ENCODE measurements at regions not wholly inside any gene's neighbourhood (a gene's known extent, or its start where the extent isn't known, plus 50 kb on each side); places are given as distances from the start of the nearest gene placed in this dataset.
"Not testable (repeated sequence)": the region's sequence is repeated elsewhere in the genome, so short reads cannot be mapped to it uniquely, and the experiment has no call there.

DNA sequence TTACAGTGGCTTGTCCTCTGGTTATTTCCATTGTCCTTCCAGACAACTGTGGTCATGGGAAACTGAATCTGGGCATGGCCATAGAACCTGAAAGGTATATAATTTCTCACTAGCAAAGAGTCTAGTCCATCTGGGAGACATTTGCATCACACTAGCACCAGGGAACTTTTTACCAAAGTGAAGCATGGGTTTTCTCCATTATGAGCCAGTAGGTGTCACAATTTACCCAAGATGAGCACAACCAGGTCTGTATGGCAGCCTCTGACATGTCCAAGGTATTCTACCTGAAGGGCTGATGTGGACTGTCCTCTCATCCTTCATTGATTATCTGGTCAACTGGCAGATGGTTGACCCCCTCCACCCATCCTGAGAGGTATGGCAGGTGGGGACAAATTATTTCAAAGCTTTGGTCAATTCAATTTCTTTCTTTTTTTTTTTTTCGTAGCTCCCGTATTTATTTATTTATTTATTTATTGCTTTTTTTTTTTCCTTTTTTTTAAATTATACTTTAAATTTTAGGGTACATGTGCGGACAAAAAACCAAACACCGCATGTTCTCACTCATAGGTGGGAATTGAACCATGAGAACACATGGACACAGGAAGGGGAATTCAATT, 425.9 kb downstream of the TMEM135 start:
- DNase-seq (ENCODE audit: low read depth) = no peak

DNA sequence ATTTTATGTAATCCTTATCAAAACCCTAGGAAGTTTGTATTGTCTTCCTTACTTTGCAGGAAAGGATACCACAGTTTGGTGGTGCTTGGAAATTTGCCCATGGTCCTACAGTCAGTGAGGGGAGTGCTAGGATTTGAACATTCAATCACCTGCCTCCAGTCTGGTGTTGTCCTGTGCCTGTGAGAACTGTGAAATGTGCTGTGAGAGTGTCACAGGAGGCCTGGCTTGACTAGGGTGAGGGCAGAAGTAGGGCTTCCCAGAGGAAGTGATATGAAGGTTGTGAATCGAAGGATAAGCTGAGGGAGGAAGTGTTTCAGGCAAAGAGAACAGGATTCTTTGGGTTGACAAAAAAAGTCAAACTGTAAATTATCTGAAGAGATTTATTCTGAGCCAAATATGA, 424.4 kb downstream of the TMEM135 start:
- no peak for DNase-seq (ENCODE audit: low read depth)

DNA sequence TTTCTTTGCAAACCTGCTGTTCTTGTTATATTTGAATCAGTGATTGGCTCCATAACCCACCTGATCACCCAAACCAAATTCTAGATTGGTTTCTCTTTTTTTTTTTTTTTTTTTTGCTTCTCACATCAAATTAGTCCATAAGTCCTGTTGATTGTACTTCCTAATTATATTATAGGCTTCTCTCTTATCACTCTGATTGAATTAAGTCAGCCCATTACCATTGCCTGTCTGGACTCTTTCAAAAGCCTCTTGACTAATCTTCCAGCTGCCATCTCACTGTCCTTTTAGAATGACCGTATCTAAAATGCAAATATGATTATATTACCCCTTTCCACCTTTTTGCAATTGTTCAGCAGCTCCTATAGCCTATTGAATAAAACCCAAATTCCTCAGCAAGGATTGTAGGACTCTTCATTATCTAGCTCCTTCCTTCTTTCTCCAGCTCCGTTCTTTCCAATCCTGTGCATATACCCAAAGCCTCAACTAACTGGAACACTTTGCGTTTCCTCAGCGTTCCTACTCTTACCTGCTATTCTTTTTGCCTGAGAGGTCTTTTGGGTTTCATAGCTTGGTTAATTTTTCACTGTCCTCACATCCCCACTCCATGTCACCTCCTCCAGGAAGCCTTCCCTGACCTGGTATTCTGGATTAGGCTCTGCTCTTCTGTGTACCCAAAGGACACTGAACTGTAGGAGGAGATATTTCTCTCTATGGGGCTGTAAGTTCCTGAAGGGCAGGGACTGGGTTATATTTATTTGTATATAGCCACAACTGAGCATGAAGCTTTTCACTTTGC, 423.3 kb downstream of the TMEM135 start:
- DNase-seq (ENCODE audit: low read depth) = no peak

DNA sequence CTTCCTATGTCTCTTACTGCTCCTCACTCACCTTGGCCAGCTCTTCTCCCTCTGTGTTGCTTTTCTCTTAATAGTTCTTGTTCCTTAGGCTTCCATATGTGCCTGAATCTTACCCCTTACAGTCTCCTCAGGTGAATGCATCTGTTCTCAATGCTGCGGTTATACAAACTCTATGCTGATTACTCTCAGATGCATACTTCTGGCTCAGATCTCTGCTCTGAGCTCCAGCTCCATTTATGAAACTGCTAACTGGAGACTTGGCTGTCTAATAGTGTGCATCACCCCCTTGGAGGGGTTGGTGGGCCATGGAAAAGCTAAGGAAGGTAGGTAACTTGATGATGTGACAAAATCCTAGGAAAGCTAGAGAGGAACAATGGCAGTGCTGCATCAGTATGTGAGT, 422.5 kb downstream of the TMEM135 start:
- no peak for DNase-seq (ENCODE audit: low read depth)

DNA sequence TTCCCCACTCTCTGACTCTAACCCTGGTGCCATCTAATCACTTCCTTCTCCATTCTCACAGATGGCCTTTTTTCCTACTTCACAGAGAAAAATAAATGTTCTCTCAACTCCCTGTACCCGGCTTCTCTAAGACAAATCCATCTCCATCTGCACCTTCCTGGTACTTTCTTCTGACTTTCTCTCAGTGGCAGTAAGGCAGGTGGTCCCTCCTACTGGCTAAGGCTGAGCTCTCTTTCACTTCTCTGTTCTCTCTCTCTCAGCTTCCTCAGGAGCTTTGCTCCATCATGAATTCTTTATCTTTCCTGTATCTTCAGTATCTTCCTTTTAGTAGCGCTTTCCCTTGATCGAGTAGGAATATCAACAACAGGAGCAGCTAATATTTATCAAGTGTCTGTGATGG, 421.6 kb downstream of the TMEM135 start:
- no peak for DNase-seq (ENCODE audit: low read depth)

DNA sequence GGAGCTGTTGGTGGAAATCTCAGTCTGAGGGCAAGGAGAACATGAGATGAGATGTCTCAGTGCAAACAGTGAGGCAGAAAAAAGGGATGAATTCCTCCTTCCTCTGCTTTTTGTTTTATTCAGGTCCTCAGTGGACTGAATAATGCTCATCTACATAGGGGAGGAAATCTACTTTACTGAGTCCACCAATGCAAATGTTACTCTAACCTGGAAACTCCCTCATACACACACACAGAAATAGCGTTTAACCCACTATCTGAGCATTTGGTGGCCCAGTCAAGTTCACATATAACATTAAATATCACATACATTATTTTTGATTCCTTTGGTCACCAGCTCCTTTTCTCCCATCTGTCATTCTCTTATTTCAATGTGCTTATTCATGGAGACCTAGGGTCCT, 418.8 kb downstream of the TMEM135 start:
- no peak for DNase-seq (ENCODE audit: low read depth)

DNA sequence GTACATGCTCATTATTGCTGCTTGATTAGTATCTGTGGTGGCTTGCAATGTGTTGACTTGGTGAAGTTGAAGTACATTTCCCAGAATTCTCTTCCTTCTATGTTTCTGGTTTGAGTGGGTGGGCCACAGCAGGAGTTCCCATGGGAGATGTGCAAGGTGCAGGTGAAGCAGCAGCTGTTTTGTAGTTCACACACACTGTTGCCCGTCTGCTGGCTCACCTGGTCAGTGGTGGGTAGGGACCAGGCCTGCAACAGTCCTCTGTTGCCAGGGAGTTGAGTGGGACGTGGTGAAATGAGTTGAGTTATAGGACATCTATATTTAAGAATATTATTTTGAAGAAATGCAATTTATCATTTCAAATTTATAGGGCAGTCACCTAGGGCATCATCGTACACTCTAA, 417.4 kb downstream of the TMEM135 start:
- no peak for DNase-seq (ENCODE audit: low read depth)

DNA sequence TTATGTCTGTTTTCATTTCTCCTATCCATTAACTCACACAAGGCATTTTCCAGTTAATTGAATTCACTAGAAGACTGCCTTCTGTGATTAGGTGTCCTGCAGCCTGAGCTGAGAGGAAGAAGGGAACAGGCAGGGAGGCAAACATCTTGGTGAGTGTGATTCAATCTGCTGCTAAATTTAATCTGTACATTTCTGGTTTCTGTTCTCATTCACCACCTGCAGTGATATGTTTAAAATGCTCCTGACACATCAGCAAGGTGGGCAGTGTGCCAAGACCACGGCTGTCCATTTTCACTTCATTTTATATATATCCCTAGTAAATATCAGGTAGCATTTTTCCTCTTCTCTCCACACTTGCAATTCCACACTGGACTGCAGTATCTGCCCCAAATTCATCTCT, 416.5 kb downstream of the TMEM135 start:
- DNase-seq (ENCODE audit: low read depth) = no peak

DNA sequence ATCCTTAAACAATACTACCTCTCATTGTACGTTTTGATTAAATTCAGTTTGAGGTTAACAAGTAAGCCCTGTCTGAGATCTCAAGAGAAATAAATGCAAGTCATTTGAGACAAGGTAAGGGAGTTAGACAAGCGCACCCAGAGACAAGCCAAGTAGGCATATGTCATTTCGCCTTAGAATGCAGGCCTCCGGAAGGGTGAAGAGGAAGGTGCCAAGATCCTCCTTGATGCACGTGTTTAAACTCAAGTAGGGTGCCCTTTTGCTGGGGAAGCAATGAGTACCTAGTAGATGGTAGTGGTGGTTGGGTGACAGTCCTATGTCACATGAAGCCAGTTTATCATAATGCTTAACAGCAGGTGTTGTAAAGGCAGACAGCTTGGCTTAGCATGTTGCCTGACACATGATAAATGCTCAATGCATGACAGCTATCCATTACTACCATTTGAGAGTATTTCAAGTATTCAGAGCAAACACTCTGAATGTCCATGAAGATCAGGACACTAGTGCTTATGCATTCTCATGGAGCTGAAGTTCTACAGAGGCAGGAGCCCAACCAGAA, 415.9 kb downstream of the TMEM135 start:
- DNase-seq (ENCODE audit: low read depth) = no peak

DNA sequence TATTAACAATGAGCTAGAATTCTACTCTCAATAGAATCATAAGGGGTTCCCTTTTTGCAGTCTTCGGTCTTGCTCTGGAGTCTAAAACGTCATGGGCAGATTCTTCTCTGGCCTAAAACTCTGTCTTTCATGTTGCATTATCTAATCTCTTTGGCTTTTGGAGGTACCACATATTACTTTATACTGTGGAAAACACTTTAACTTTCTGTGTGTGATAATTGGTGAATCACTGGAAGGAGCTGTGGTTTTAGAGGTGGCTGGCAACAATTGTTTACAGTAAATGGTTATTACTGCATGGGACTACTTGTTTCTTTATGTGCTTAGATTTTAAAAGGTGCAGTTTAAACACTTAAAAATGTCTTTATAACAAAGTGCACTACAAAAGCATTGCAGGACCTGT, 414.3 kb downstream of the TMEM135 start:
- DNase-seq (ENCODE audit: low read depth) = not testable (repeated sequence)

DNA sequence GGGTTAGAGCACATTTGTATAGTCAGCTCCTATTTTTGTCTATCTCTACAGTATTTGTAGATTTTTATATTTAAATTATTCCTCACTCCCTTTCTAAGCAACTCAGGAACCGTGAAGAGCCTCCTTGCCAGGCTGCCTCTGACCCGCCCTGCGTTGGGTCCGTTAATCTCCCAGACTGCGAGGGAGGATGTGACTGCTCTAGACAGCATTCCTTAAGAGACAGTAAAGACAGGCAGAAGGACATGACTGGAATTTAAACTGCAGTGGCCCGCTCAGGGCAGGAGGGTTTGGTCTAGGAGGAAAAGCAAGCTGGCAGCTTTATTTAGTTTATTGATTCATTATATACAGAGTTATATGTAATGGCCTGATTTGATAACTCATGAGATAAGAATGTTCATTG, 413.7 kb downstream of the TMEM135 start:
- no peak for DNase-seq (ENCODE audit: low read depth)

DNA sequence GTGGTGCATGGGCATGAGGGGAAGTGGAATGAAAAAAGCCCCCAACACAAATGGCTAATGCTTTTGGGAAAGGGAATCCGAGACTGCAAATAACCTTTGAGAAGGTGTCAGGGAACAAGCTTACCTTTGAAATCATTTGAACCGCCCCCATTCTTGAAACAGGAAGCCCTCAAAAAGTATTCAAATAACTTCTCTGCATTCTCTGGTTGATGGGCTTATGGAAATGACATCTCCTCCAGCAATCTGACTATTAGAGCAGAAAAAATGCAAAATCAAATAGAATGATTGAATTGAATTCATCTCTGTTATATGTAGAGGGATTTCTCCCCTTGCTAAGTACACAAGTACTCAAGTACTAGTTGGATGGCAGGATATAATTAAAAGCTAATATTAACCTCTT, 409.9 kb downstream of the TMEM135 start:
- DNase-seq (ENCODE audit: low read depth) = no peak

DNA sequence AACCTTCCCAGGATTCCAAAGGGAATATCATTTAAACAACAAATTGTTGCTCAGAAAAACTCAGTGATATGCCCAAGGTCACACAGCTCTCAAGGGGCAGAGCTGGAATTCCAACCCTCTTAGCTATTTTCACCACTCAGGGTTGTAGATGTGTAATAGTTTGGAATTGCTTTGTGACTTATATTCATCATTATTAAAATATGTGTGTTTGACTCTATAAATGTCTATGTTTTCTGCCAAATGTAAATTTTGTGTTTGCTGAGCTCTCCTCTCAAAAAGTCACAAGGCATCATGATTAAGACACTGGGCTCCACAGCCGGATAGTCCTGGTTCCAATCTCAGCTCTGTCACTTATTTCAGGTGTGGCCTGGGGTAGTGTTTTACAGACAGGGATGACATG, 407.3 kb downstream of the TMEM135 start:
- DNase-seq (ENCODE audit: low read depth) = no peak

DNA sequence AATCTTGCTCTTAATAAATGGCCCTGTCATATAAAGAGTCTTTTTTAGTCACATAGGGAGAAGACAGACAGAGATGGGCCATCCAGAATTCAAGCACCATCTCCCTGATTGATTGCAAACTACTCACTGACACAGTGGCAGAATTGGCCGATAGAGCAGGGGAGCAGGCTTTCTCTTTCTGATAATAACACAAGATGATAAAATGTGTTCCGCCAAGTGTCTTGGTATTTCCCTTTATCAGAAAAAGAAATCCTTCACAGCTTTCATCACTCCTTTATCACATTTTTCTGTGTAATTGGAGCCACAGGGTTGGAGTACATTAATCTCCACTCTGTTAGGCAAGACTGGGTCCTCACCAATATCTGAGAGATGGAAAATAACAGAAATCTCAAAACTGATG, 406.0 kb downstream of the TMEM135 start:
- DNase-seq (ENCODE audit: low read depth) = no peak

DNA sequence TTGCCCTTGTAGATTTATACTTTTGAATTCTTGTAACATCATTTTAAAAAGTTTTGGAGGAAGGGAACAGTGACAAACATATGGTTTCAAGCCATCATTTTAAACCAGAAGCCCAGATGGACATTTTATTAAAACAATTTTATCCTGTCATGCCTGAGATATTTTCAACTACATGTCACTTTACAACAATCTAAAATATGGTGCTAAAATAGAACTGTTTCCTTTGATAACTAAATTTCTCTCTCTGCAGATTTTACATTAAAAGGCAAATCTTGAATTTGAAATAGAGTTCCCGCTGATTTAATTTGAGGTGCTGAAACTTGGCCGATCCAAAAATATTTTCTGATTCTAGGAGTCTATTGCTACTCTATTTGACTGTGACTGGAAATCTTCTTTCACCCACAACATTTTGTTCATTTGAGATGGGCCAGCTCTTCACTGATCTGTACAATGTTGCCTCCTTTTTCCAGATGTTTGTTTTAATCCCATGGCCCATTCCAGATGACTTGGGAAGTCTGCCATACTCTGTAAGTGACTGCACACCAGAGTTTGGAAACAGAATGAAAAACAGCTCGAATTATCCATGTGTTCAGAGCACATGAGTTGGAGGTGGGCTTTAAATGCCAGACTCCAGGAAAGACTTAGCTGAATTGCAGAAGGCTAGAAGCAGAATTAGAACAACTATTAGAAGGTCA, 402.5 kb downstream of the TMEM135 start:
- DNase-seq (ENCODE audit: low read depth) = no peak

DNA sequence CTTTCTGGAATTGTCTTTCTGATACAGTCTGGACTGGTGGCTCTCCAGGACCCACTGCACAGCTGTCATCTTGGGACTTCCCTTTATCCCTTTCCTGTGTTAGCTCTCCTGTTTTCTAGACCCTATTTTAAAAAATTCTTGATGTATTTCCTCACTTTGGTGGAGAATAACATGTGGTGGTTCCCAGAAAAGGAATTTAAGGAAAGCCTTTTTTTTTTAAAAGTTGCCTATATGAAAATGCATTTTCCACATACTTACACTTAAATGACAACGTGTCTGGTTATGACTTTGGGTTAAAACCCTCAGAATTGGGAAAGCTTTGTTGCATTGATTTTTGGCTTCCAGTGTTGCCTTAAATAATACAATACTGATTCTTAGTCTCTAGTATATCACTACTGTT, 400.7 kb downstream of the TMEM135 start:
- DNase-seq (ENCODE audit: low read depth) = no peak

DNA sequence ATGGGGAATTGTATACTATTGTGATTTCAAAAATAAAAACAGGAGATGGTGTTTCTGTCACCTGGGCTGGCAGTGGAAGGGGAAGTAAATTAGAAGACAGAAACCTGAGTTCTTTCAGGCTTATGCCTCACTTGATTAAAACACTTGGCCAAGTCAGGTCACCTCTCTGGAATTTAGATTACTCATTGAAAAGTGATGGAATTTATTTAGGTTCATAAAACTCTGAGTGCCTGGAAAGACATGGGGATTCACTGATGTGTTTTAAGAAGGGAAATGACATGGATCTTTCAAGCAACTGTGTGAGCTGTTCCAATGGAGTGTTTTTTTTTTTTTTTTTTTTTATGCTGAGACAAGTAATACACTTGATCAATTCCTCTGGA, 400.1 kb downstream of the TMEM135 start:
- DNase-seq (ENCODE audit: low read depth) = no peak

DNA sequence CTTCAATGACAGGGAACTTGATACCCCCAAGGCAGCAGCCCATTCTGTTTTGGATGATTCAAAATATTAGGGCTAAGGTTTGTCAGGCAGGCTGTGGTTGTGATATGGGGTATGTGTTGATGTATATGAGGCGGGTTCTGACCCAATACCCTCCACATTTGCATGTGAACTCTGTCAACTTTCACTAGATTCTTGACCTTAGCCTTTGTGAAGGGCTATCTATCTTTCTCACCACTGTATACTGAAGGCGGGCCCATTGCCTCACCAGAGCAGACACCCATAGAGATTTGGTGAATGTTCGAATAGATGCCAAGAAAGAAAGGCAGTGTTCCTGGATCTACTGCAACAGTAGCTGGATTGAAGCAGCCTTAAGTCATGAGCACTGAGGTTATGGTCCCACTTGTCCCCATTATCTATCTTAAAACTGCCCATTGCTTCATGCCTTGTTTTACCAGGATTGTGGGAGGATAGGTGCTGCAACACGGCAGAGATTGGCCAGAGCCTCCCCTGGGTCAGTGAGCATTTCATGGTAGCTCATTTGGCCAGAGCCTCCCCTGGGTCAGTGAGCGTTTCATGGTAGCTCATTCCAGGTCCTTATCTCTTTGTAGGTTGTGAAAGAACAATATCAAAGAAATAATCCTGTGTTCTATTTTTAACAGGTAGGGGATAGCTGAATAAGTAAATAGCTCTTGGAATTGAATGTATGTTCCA, 399.6 kb downstream of the TMEM135 start:
- DNase-seq (ENCODE audit: low read depth) = no peak

DNA sequence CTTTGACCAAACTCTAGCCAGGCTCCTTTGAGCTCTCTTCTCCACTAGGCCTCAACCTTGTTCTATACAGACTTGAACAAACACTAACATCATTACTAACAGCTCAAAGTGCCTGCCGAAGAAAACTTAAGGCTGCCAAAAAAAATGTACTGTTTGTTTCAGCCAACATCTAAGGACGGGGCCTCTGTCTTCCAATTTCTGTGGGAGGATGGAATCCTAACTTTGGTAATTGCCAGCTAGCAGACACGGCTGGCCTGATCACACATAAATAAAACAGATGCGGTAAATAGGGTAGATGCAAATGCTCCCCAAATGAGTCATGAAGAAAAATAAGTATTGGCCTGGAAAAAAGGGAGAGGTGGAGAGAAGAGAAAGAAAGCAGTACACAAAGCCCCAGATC, 394.3 kb downstream of the TMEM135 start:
- no peak for DNase-seq (ENCODE audit: low read depth)

DNA sequence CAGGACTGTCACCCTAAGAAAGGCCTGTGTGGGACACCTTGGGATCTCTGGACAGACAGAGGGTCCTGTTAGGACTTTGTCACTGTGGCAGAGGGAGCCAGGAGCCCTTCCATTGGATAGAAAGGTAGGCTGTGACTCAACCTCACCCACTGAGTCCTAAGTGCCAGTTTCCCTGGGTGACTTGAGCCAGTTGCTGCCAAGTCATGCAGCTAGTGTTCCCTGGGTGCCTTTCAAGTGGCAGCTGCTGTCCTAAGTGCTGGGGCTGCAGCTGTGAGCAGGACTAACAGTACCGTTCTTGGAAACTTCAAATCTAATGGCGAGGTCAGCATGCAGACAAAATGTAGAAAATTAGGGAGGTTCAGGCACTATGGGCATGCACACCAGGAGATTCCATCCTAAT, 393.7 kb downstream of the TMEM135 start:
- no peak for DNase-seq (ENCODE audit: low read depth)

DNA sequence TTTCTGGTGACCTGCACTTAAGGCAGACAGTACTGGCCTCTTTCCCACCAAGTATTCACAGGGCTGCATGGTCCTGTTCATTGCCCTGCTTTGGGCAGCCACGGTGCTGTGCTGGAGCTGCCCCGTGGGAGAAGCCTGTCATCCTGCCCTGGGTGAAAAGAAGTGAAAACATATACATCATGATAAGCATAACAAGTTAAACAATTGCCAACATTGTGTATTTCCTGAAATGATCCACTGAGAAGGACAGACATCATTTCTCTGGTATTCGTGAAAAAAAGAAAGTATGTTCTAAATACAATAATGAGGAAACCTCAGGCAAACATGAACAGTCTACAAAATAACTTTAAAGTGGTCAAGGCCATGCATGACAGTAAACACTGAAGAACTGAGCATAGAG, 393.1 kb downstream of the TMEM135 start:
- DNase-seq (ENCODE audit: low read depth) = no peak

DNA sequence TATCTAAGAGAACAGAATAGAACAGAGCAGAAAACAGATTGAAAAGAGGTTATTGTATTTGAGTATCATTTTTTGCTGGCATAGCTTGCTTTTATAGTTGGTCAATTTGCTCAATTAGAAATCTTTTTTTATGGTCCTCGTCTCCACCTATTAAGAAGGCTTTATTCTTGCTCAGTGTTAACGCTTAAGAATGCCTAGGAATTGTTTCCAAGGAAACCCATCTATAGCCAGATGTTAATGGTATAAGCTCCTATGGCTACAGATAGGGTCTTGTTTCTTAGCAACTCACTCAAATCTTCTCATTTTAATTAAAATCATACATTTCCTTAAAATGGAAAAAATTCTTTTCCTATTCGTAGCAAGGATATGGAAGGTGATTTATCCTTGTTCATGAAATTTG, 392.3 kb downstream of the TMEM135 start:
- DNase-seq (ENCODE audit: low read depth) = no peak

Data from T follicular helper cell (primary cell).